ENCODE measurements at regions not wholly inside any gene's neighbourhood (a gene's known extent, or its start where the extent isn't known, plus 50 kb on each side); places are given as distances from the start of the nearest gene placed in this dataset.
A peak's percentile ranks its signal among the peaks of the same experiment; 100 is the strongest.

DNA sequence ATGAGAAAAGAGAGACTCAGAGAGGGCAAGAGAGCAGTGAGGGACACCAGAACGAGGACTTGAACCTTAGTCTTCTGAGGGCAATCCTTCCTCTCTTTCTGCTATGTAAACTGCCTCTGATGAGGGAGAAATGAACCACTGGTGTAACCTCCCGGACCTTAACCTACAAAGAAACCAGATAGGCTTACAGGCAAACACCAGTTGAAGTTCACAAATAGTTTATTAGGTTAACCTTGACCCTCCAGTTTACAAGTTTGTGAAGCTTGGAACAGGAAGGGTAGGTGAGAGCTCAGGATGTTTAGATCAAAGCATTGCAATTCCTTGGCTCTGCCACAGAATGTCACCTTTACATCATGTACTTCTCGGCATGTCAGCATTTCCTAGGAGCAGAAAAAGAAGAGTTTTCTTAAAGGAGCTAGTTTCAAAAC lies 486.4 kb upstream of the SPRED2 start (continued):
- TF ChIP-seq, protein P1, sequence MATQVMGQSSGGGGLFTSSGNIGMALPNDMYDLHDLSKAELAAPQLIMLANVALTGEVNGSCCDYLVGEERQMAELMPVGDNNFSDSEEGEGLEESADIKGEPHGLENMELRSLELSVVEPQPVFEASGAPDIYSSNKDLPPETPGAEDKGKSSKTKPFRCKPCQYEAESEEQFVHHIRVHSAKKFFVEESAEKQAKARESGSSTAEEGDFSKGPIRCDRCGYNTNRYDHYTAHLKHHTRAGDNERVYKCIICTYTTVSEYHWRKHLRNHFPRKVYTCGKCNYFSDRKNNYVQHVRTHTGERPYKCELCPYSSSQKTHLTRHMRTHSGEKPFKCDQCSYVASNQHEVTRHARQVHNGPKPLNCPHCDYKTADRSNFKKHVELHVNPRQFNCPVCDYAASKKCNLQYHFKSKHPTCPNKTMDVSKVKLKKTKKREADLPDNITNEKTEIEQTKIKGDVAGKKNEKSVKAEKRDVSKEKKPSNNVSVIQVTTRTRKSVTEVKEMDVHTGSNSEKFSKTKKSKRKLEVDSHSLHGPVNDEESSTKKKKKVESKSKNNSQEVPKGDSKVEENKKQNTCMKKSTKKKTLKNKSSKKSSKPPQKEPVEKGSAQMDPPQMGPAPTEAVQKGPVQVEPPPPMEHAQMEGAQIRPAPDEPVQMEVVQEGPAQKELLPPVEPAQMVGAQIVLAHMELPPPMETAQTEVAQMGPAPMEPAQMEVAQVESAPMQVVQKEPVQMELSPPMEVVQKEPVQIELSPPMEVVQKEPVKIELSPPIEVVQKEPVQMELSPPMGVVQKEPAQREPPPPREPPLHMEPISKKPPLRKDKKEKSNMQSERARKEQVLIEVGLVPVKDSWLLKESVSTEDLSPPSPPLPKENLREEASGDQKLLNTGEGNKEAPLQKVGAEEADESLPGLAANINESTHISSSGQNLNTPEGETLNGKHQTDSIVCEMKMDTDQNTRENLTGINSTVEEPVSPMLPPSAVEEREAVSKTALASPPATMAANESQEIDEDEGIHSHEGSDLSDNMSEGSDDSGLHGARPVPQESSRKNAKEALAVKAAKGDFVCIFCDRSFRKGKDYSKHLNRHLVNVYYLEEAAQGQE (IDR thresholded peaks at IDR 0.05; ENCODE audit: borderline replicate concordance in 1 of 2, low read depth in 1 of 2, low read length in 2 of 2): peak in 1 of 2 experiments; percentile 46; a peak in 1 of 4 replicates
- peak; percentile 80 for TF ChIP-seq ZNF609 (CRISPR knock-in tag; IDR thresholded peaks at IDR 0.05; ENCODE audit: borderline replicate concordance)
- TF ChIP-seq RFXAP (CRISPR knock-in tag; IDR thresholded peaks at IDR 0.05; ENCODE audit: borderline replicate concordance): no peak
- no peak for TF ChIP-seq SP1 (IDR thresholded peaks at IDR 0.05)
- no peak for TF ChIP-seq SP1 (CRISPR knock-in tag; IDR thresholded peaks at IDR 0.05)
- no peak for TF ChIP-seq KLF12 (CRISPR knock-in tag; IDR thresholded peaks at IDR 0.05; ENCODE audit: borderline replicate concordance)
- TF ChIP-seq JDP2 (CRISPR knock-in tag; IDR thresholded peaks at IDR 0.05; ENCODE audit: borderline replicate concordance): no peak
- TF ChIP-seq RFXANK (CRISPR knock-in tag; IDR thresholded peaks at IDR 0.05): no peak
- TF ChIP-seq SKI (IDR thresholded peaks at IDR 0.05; ENCODE audit: partially characterized antibody): peak; percentile 83
- no peak for TF ChIP-seq ZNF263 (CRISPR knock-in tag; IDR thresholded peaks at IDR 0.05)
- TF ChIP-seq RFX1 (IDR thresholded peaks at IDR 0.05): no peak
- TF ChIP-seq KDM3A (CRISPR knock-in tag; IDR thresholded peaks at IDR 0.05; ENCODE audit: low read depth): no peak; the same call in 1 of the 2 replicates
- TF ChIP-seq MXD1 (CRISPR knock-in tag; IDR thresholded peaks at IDR 0.05): no peak
- TF ChIP-seq SAP130 (CRISPR knock-in tag; IDR thresholded peaks at IDR 0.05; ENCODE audit: low read depth): 0 out of 2 replicates have a peak, but pooled peaks have one; percentile 35
- TF ChIP-seq ZIK1 (CRISPR knock-in tag; IDR thresholded peaks at IDR 0.05; ENCODE audit: borderline replicate concordance, low read depth): no peak
- no peak for TF ChIP-seq STAT5B (CRISPR knock-in tag; IDR thresholded peaks at IDR 0.05)
- TF ChIP-seq MAF1 (CRISPR knock-in tag; IDR thresholded peaks at IDR 0.05; ENCODE audit: borderline replicate concordance): no peak
- TF ChIP-seq KDM2A (CRISPR knock-in tag; IDR thresholded peaks at IDR 0.05; ENCODE audit: borderline replicate concordance, low read depth): no peak
- TF ChIP-seq ZNF33B (CRISPR knock-in tag; IDR thresholded peaks at IDR 0.05): no peak
- no peak for TF ChIP-seq TFDP1 (CRISPR knock-in tag; IDR thresholded peaks at IDR 0.05; ENCODE audit: borderline replicate concordance)
- no peak for TF ChIP-seq ZNF274 (CRISPR knock-in tag; IDR thresholded peaks at IDR 0.05)
- no peak for TF ChIP-seq RORA (CRISPR knock-in tag; IDR thresholded peaks at IDR 0.05)
- peak; percentile 88 for TF ChIP-seq TCF7 (IDR thresholded peaks at IDR 0.05; ENCODE audit: low read depth)
